ENCODE measurements at regions not wholly inside any gene's neighbourhood (a gene's known extent, or its start where the extent isn't known, plus 50 kb on each side); places are given as distances from the start of the nearest gene placed in this dataset.

DNA sequence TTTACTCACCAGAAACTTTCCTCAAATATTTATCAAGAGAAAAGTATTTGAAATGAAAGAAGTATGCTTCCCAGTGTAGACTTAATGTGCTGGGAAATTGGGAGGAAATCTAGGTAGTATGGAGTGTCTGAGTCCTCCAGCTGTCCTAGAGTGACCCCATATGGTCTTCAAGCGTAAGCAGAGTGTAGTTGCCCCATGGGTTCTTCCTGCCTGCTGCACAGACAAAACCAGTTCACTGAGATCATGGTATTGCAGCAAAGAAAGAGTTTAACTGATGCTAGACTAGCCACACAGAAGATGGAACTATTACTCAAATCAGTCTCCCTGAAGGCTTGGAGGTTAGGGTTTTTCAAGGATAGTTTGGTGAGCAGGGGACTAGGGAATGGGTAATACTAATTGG is 114.9 kb upstream of the PRLR start:
- no peak for TF ChIP-seq NANOG (IDR thresholded peaks at IDR 0.05; ENCODE audit: insufficient read depth, low read depth, low read length, poor library complexity, severe bottlenecking)
- TF ChIP-seq KDM5A (IDR thresholded peaks at IDR 0.05; ENCODE audit: low read length), result no peak
- no peak for TF ChIP-seq SIN3A (conservative IDR thresholded peaks at IDR 0.05 in 1 of 2, IDR thresholded peaks at IDR 0.05 in 1 of 2; ENCODE audit: low read depth in 1 of 2, low read length in 2 of 2)
- TF ChIP-seq RNF2 (IDR thresholded peaks at IDR 0.05; ENCODE audit: borderline replicate concordance, low read depth, low read length, missing control alignments, poor library complexity, severe bottlenecking), result no peak

All from H1 (cell line).